HFFc6 (cell line): ENCODE measurements at regions not wholly inside any gene's neighbourhood (a gene's known extent, or its start where the extent isn't known, plus 50 kb on each side); places are given as distances from the start of the nearest gene placed in this dataset.

Experiments used
- DNase-seq: peaks from one replicate; pipeline ENCODE4 v3.0.0-alpha.2; 2018
- H3K27ac Mint-ChIP-seq: 2 replicates; pipeline ENCODE4 v1.8.0; 2020; ENCODE audit warnings: mild to moderate bottlenecking, mixed read lengths
- H3K27me3 Mint-ChIP-seq: 2 replicates; pipeline ENCODE4 v1.8.0; 2021; ENCODE audit warnings: mild to moderate bottlenecking, moderate library complexity, mixed read lengths; ENCODE audit not compliant: insufficient read depth
- H3K36me3 Mint-ChIP-seq: 2 replicates; pipeline ENCODE4 v1.8.0; 2021; ENCODE audit warnings: low read depth, mixed read lengths
- H3K4me1 Mint-ChIP-seq: 2 replicates; pipeline ENCODE4 v1.8.0; 2020; ENCODE audit warnings: low read depth, mixed read lengths
- H3K4me3 Mint-ChIP-seq: 2 replicates; pipeline ENCODE4 v1.8.0; 2020; ENCODE audit warnings: mild to moderate bottlenecking, moderate library complexity, mixed read lengths
- H3K9me3 Mint-ChIP-seq: 2 replicates; pipeline ENCODE4 v1.8.0; 2020; ENCODE audit warnings: mild to moderate bottlenecking, mixed read lengths
- TF ChIP-seq, protein P1 (sequence below): fragments of 200-600 bp; sonication (generic); IDR thresholded peaks from 2 replicates; pipeline ENCODE4 v1.5.0; 2021; ENCODE audit warnings: antibody characterized with exemption, mild to moderate bottlenecking

DNA sequence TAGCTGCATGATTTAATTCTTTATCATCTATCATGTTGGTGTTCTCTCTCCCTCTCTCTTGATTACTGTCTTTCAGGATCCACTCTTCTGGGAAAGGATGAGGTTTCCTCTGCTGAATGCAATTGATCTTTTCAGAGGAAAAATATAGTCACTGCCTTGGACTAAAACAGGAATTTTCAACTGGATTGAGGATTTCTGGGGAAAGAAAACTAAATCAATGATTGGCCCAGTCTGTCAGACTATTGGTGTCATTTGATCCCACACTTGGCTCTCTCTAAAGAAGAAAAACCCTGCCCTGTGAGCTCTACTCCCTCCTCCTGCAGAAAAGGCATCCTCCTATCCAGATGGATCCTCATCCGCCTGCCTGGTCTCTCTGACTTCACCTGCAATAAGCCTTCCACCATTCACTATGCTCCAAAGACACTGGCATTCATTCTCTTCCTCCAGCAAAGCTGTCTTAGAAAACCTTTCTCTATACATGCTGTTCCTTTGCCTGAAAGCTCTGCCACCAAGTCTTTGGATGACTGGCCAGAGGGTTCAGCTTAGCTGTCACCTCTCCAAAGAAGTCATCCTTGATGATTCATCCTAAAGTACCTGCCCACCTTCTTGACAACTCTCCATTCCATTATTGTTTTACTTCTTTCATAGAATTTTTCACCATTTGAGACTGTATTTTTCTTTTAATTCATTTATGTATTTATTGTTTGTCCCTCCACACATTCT is 127.7 kb upstream of the CAND1 start:
- TF ChIP-seq, protein P1, sequence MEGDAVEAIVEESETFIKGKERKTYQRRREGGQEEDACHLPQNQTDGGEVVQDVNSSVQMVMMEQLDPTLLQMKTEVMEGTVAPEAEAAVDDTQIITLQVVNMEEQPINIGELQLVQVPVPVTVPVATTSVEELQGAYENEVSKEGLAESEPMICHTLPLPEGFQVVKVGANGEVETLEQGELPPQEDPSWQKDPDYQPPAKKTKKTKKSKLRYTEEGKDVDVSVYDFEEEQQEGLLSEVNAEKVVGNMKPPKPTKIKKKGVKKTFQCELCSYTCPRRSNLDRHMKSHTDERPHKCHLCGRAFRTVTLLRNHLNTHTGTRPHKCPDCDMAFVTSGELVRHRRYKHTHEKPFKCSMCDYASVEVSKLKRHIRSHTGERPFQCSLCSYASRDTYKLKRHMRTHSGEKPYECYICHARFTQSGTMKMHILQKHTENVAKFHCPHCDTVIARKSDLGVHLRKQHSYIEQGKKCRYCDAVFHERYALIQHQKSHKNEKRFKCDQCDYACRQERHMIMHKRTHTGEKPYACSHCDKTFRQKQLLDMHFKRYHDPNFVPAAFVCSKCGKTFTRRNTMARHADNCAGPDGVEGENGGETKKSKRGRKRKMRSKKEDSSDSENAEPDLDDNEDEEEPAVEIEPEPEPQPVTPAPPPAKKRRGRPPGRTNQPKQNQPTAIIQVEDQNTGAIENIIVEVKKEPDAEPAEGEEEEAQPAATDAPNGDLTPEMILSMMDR = no peak
- no peak overlapping the region for H3K4me3 Mint-ChIP-seq
- no peaks in the 10 kb centered on the region for H3K27me3 Mint-ChIP-seq
- no peaks in the 10 kb centered on the region for H3K36me3 Mint-ChIP-seq
- H3K4me1 Mint-ChIP-seq = no peaks in the 10 kb centered on the region
- DNase-seq = no peak
- no peak overlapping the region for H3K27ac Mint-ChIP-seq
- peaks cover 24% of the 10 kb centered on the region for H3K9me3 Mint-ChIP-seq

DNA sequence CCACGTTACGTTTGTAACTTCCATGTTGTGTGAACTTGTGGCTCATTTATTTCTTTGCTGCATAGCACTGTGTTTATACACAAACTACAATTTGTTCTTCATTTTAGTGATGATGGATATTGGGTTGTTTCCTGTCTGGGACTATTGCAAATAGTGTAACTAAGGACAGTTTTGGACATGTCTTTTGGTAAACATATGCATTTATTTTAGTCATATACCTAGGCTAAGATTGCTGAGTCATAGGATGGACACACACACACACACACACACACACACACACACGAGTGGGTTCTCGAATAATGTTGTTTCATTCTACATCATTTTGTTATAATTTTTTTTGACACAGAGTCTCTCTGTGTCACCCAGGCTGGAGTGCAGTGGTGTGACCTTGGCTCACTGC is 123.5 kb upstream of the CAND1 start:
- H3K9me3 Mint-ChIP-seq = peaks cover 9% of the 10 kb centered on the region
- TF ChIP-seq, protein P1 = no peak

DNA sequence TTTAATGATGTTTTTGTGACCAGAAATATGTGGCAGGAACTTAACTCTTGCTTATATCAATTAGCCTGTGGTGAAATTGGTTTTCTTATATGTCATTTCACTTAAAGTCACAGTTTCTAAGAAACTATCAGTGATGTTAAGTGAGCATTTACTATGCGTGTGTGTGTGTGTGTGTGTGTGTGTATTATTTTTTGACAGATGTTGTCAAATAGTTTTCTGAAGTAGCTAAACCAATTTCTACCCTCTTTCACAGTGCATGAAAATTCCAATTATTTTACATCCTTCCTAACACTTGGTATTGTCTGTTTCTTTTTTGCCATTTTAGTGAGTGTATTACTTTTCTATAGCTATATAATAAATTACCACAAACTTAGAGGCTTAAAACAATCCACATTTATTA is 122.1 kb upstream of the CAND1 start:
- Mint-ChIP-seq H3K4me1 (no peaks in the 10 kb centered on the region), H3K27me3 (no peaks in the 10 kb centered on the region), H3K9me3 (peaks cover 9% of the 10 kb centered on the region), H3K36me3 (no peaks in the 10 kb centered on the region), H3K4me3 (no peak overlapping the region), H3K27ac (no peak overlapping the region)
- TF ChIP-seq, protein P1 = no peak
- no peak for DNase-seq

More for the DNA sequence above, 123.5 kb upstream of the CAND1 start:
- no peaks in the 10 kb centered on the region for H3K36me3 Mint-ChIP-seq
- no peak overlapping the region for H3K4me3 Mint-ChIP-seq
- no peak for DNase-seq
- no peaks in the 10 kb centered on the region for H3K4me1 Mint-ChIP-seq
- no peak overlapping the region for H3K27ac Mint-ChIP-seq
- H3K27me3 Mint-ChIP-seq = no peaks in the 10 kb centered on the region

DNA sequence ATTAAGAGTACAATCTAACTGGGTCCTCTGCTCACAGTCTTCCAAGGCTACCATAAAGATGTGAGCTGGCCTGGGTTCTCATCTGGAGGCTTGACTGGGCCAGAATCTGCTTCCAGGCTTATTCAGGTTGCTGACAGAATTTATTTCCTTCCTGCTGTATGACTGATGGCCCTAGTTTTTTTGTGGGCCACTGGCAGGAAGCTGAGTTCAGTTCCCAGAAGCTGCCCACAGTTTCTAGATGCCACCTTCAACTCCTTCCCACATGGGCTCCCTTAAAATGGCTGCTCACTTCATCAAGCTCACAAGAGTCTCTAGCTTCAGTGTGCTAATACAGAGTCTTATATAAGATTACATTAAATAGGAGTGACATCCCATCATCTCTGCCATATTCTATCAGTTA is 121.7 kb upstream of the CAND1 start:
- Mint-ChIP-seq H3K4me3 (no peak overlapping the region), H3K4me1 (no peaks in the 10 kb centered on the region), H3K27me3 (no peaks in the 10 kb centered on the region), H3K36me3 (no peaks in the 10 kb centered on the region), H3K9me3 (peaks cover 5% of the 10 kb centered on the region), H3K27ac (no peak overlapping the region)
- no peak for DNase-seq
- TF ChIP-seq, protein P1 = no peak

DNA sequence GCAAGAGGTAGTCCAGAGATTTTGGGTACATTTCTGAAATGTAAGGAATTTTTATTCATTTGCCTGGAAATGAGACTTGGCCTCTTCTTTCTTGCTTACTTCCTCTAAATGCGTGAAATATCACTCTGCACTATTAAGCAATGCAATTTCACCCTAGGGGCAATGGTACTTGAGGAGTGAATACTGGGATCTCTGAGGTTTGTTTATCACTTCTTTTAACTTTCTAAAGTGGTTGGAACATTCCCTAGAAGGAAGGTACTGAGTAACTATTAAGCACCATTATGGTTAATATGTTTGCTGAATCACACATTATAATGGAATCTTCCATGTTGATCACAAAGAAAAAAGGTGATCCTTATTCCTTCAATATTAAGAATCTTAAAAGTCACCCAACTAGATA is 120.9 kb upstream of the CAND1 start:
- no peaks in the 10 kb centered on the region for H3K27me3 Mint-ChIP-seq

More for the DNA sequence above, 120.9 kb upstream of the CAND1 start:
- H3K4me3 Mint-ChIP-seq = no peak overlapping the region
- no peaks in the 10 kb centered on the region for H3K36me3 Mint-ChIP-seq
- TF ChIP-seq, protein P1 = no peak
- H3K9me3 Mint-ChIP-seq = peaks cover 4% of the 10 kb centered on the region
- no peak overlapping the region for H3K27ac Mint-ChIP-seq
- no peak for DNase-seq
- no peaks in the 10 kb centered on the region for H3K4me1 Mint-ChIP-seq
